Ovary (tissue), 7 donors: ENCODE measurements at regions not wholly inside any gene's neighbourhood (a gene's known extent, or its start where the extent isn't known, plus 50 kb on each side); places are given as distances from the start of the nearest gene placed in this dataset.

Source experiments
- DNase-seq, 5 donors: peaks; one replicate each; pipeline ENCODE4 v3.0.0-alpha.2; 2019 to 2020
- H3K27ac ChIP-seq, 2 donors: fragments of 200-600 bp; one replicate each; pipeline versions ENCODE4 v1.5.1 to v1.8.0; 2019 to 2022
- H3K27me3 ChIP-seq: fragments of 200-600 bp; one replicate; pipeline ENCODE4 v1.8.0; 2022
- H3K36me3 ChIP-seq: fragments of 200-600 bp; sonication (generic); one replicate; pipeline ENCODE4 v1.5.1; 2019
- H3K4me1 ChIP-seq: one replicate; pipeline ENCODE4 v1.8.1; 2013; ENCODE audit warnings: mild to moderate bottlenecking, moderate library complexity; ENCODE audit not compliant: insufficient read depth
- H3K4me3 ChIP-seq: fragments of 200-600 bp; sonication (generic); one replicate; pipeline ENCODE4 v1.5.1; 2017
- H3K9me3 ChIP-seq, 2 donors: fragments of 200-600 bp in 1 of 2; sonication (generic) in 1 of 2; one replicate each; pipeline versions ENCODE4 v1.5.1 to v1.8.1; 2013 to 2019; ENCODE audit warnings: mild to moderate bottlenecking in 1 of 2, moderate library complexity in 1 of 2
- CTCF ChIP-seq, 3 donors: fragments of 450-650 bp in 2 of 3; fragments of 200-600 bp in 1 of 3; IDR thresholded peaks; one replicate each; pipeline versions ENCODE4 v1.5.1 to v1.8.0; 2016 to 2022; ENCODE audit warnings: antibody characterized with exemption in 3 of 3, mild to moderate bottlenecking in 1 of 3
- EP300 ChIP-seq: sonication (generic); formaldehyde crosslinking; IDR thresholded peaks from one replicate; pipeline ENCODE4 v1.6.1; 2017; ENCODE audit warnings: antibody characterized with exemption
- POLR2A ChIP-seq: fragments of 450-650 bp; IDR thresholded peaks from one replicate; pipeline ENCODE4 v1.6.1; 2017; ENCODE audit warnings: antibody characterized with exemption, mild to moderate bottlenecking, moderate library complexity
- WGBS, 3 donors: extraction: QIAGEN DNeasy Blood & Tissue Kit in 1 of 3; methylation state at CpG; one replicate each; pipeline versions ENCODE4 v1.1.5 to v1.1.7; 2013 to 2017; 5-methylcytosine and 5-hydroxymethylcytosine counted together
- intact Hi-C, 4 donors: fragments of 100-400 bp; cut with DNase I; formaldehyde crosslinking; loops; one replicate each; pipeline versions ENCODE4 v1.11.0 to v1.15.1; 2022 to 2023
- donor health status: DM: no; HTN: no; CAD: no; lungs with moderate emphysema.
- donor health status: DM: no; HTN: no; CAD: no.
- donor health status: Bipolar disorder and iron deficiency.
- donor health status: DM: no; HTN: no; CAD: no.
- donor health status: DM: yes; HTN: yes; CAD: no.

DNA sequence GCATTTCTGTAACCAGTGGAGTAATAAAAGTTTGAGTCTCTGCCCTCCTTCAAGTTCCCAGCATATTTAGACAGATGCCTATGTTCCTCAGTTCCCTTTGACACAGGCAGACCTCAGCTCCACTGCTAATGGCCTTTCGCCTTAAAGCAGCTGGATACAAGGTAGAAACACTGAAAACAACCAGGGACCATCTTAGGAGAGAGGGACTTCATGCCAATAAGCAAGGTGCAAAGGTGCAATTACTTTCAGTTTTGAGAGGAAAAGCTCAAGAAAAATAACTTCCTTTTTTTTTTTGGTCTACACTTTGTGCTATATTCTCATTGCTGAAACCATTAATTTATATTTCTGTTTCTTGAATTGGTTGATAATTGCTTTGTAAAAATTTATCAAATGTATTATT is 781.9 kb upstream of the GALNTL6 start:
- H3K4me3 ChIP-seq = no peak overlapping the region
- H3K9me3 ChIP-seq = no peaks in the 10 kb centered on the region
- 82 to 86% (median 85%) methylated on average over 1 of the region's 1 CpG for WGBS, 3 donors
- no peak overlapping the region for H3K27ac ChIP-seq
- no peaks in the 10 kb centered on the region for H3K4me1 ChIP-seq
- no peaks in the 10 kb centered on the region for H3K27me3 ChIP-seq
- intact Hi-C loops = no loop called here
- DNase-seq = no peak
- H3K36me3 ChIP-seq = no peaks in the 10 kb centered on the region
- no peak for TF ChIP-seq EP300
- no peak for TF ChIP-seq POLR2A
- no peak for TF ChIP-seq CTCF (IDR thresholded peaks at IDR 0.05)

DNA sequence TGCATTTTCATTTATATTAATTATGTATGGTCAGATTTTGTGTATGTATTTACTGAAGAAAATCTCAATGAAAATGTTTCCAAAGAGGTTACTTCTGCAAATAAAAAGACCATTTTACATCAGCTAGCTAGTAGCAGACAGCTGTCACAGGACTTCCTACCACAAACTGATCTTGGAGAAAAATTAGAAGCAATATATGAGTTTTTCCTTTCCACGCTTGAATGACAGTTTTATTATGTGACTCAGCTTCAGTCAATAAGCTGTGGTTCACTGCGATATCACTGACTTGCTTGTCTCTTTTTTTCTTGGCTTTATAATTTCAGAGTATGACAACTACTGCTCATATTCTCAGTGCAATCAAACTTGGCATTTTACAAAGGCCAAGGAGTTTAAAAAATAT is 787.4 kb upstream of the GALNTL6 start:
- Histone ChIP-seq H3K9me3 (no peaks in the 10 kb centered on the region), H3K4me3 (no peak overlapping the region), H3K27ac (no peak overlapping the region), H3K36me3 (no peaks in the 10 kb centered on the region), H3K4me1 (no peaks in the 10 kb centered on the region), H3K27me3 (no peaks in the 10 kb centered on the region)
- DNase-seq = no peak
- WGBS, 3 donors = 70 to 89% (median 79%) methylated on average over 2 of the region's 2 CpGs
- TF ChIP-seq EP300 = no peak
- no peak for TF ChIP-seq CTCF (IDR thresholded peaks at IDR 0.05)
- TF ChIP-seq POLR2A = no peak
- intact Hi-C loops = no loop called here

GRCh38 chr4:171025343-171025742 is 787.9 kb upstream of the GALNTL6 start:
- intact Hi-C loops = no loop called here
- no peak overlapping the region for H3K27ac ChIP-seq
- no peak for TF ChIP-seq CTCF (IDR thresholded peaks at IDR 0.05)
- no peak for TF ChIP-seq POLR2A
- no peak for TF ChIP-seq EP300
- no peaks in the 10 kb centered on the region for H3K9me3 ChIP-seq
- WGBS, 3 donors = 70 to 76% (median 75%) methylated on average over 2 of the region's 2 CpGs
- no peaks in the 10 kb centered on the region for H3K36me3 ChIP-seq
- no peak overlapping the region for H3K4me3 ChIP-seq
- no peak for DNase-seq
- no peaks in the 10 kb centered on the region for H3K27me3 ChIP-seq
- no peaks in the 10 kb centered on the region for H3K4me1 ChIP-seq

GRCh38 chr4:171024720-171025303 is 788.4 kb upstream of the GALNTL6 start:
- 79 to 92% (median 86%) methylated on average over 4 of the region's 4 CpGs for WGBS, 3 donors
- Histone ChIP-seq H3K4me1 (no peaks in the 10 kb centered on the region), H3K9me3 (no peaks in the 10 kb centered on the region), H3K4me3 (no peak overlapping the region), H3K27ac (no peak overlapping the region), H3K27me3 (no peaks in the 10 kb centered on the region), H3K36me3 (no peaks in the 10 kb centered on the region)
- TF ChIP-seq POLR2A = no peak
- TF ChIP-seq EP300 = no peak
- no peak for TF ChIP-seq CTCF (IDR thresholded peaks at IDR 0.05)
- no peak for DNase-seq
- intact Hi-C loops = no loop called here
